Activated naive CD4-positive, alpha-beta T cell treated with anti-CD3 and anti-CD28 coated beads, Interleukin-2, amount 50 U/mL, for 72 hours (primary cell): ENCODE measurements at regions not wholly inside any gene's neighbourhood (a gene's known extent, or its start where the extent isn't known, plus 50 kb on each side); places are given as distances from the start of the nearest gene placed in this dataset.

Experiments
- ATAC-seq, 2 donors: fragments of 150-1000 bp; cut with Tn5 transposase; 2 replicates each; pipeline ENCODE4 v1.10.0; 2021; ENCODE audit warnings: mild to moderate bottlenecking in 2 of 2, moderate library complexity in 2 of 2
- DNase-seq, 2 donors: peaks; one replicate each; pipeline ENCODE4 v3.0.0; 2021 to 2022; ENCODE audit warnings: low spot score in 2 of 2
- H3K27ac Mint-ChIP-seq, 2 donors: one replicate each; pipeline ENCODE4 v1.8.0; 2022; ENCODE audit warnings: mild to moderate bottlenecking in 2 of 2, mixed read lengths in 2 of 2
- H3K36me3 Mint-ChIP-seq, 2 donors: one replicate each; pipeline ENCODE4 v1.8.0; 2022; ENCODE audit warnings: mixed read lengths in 2 of 2
- H3K9me3 Mint-ChIP-seq, 2 donors: one replicate each; pipeline ENCODE4 v1.8.0; 2022; ENCODE audit warnings: mixed read lengths in 2 of 2

DNA sequence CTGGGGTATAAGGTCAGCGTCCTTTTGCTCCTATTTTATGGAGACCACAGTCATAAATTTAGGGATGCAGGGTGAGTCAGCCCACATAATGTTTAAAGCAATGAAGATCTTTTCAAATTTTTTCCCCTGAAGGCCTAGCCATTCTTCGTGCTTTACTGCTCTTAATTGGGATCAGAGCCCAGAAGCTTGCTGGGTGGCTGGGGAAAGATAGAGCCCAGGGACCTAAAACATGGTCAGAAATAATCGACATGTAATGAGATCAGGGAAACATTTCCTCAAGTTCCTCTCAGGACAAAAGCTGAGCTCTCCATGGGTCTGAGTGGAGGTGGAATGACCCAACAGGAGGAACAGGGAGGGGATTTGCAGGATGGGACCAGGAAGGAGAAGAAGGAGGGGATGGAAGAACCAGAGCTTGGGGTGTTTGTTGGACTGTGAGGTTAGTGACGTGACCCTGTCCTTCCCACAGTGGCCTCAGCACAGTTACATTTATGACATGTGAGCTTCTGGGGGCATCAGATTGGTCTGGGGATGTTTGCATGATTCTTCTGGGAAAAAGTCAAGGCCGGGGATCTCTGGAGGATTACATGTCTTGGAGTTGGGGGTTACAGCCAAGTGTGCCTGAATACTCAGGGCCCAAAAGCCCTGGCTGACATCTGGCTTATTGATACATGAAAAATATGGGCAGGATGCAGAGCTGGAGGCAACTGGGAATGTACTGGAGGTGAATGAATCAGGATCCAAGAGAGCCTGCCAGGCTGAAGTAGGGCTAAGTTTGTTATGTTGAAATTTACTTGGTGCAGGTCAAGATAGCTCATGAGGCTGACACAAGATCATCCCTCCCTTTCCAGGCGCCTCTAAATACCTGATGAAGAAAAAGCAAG, 477.9 kb downstream of the RPS24 start:
- DNase-seq (no peak), ATAC-seq (no peak)
- Mint-ChIP-seq H3K36me3 (no peaks in the 10 kb centered on the region), H3K27ac (peak overlapping the region in 1 of 2 donors; percentile 52), H3K9me3 (no peaks in the 10 kb centered on the region)

DNA sequence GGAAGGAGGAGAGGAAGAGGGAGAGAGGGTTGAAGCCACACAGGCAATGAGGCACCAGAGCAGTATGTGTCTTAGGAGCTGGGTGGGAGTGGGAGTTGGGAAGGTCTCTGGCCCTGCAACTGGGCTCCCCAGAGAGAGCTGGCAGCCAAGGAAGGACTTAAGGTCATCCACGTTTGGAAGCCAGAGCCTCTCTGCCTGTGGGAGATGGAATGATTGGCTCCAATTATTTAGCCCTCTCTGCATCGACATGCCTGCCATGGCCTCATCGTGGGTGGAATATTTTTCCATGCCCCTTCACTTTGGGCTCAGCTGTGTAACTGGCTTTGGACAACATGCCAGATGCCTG, 478.5 kb downstream of the RPS24 start:
- H3K27ac Mint-ChIP-seq, result peak overlapping the region in 1 of 2 donors; percentile 85
- H3K36me3 Mint-ChIP-seq, result no peaks in the 10 kb centered on the region
- ATAC-seq (no peak), DNase-seq (no peak)
- H3K9me3 Mint-ChIP-seq, result no peaks in the 10 kb centered on the region

DNA sequence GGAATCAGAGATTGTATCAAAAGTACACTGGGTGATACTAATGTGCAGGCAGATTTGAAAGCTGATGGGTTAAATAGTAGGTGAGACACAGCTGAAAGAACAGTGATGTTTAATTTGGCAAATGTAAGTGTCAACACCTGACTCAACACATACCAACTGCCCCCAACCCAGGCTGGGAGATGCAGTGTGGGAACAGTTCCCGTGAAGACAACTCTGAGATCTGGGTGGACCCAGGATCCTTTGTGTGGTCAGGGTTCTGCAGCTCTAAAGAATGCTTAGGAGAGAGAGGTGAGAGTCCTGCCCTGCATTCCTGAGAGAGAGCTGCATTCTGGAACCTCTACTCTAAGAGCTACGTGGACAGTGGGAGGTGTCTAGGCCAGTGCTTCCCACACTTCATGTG, 479.7 kb downstream of the RPS24 start:
- ATAC-seq (no peak), DNase-seq (no peak)
- H3K27ac Mint-ChIP-seq, result peak overlapping the region in 1 of 2 donors; percentile 62
- H3K9me3 Mint-ChIP-seq, result no peaks in the 10 kb centered on the region
- no peaks in the 10 kb centered on the region for H3K36me3 Mint-ChIP-seq

DNA sequence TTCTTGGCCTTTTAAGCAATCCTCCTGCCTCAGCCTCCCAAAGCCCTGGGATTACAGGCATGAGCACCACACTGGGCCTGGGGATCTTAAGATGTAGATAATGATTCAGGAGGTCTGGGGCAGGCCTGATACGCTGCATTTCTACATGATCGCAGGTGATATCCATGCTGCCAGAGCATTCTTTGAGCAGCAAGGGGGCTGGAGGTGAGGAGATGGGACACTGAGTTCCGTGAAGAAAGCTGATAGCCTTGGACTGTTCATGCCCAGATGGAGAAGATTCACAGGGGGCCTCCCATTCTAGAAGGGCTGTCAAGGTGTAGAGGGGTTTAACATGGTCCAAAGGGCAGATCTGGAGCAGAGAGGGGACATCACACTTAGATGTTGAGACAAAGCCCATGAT, 480.3 kb downstream of the RPS24 start:
- no peak overlapping the region for H3K27ac Mint-ChIP-seq

DNA sequence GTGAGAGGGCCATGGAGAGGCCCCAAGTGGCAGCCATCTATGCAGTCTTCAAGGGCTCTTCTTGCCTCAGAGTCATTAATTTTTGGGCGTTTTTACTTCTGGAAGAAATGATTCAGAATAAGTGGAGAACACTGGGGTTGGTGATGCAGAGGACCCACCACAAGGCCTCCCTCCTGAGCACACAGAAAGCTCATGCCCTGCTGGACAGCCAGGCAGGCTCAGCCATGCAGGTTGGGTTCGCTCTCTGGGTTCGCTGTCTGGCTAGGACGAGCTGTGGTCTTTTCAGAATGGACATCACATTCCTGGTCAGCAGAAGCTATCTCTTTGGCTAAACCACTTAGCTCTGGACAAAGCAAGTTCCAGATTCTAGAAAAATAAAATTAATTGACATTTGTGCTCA, 480.8 kb downstream of the RPS24 start:
- ATAC-seq, result no peak

More for the DNA sequence above, 480.3 kb downstream of the RPS24 start:
- Mint-ChIP-seq H3K9me3 (no peaks in the 10 kb centered on the region), H3K36me3 (no peaks in the 10 kb centered on the region)
- DNase-seq (no peak), ATAC-seq (no peak)

DNA sequence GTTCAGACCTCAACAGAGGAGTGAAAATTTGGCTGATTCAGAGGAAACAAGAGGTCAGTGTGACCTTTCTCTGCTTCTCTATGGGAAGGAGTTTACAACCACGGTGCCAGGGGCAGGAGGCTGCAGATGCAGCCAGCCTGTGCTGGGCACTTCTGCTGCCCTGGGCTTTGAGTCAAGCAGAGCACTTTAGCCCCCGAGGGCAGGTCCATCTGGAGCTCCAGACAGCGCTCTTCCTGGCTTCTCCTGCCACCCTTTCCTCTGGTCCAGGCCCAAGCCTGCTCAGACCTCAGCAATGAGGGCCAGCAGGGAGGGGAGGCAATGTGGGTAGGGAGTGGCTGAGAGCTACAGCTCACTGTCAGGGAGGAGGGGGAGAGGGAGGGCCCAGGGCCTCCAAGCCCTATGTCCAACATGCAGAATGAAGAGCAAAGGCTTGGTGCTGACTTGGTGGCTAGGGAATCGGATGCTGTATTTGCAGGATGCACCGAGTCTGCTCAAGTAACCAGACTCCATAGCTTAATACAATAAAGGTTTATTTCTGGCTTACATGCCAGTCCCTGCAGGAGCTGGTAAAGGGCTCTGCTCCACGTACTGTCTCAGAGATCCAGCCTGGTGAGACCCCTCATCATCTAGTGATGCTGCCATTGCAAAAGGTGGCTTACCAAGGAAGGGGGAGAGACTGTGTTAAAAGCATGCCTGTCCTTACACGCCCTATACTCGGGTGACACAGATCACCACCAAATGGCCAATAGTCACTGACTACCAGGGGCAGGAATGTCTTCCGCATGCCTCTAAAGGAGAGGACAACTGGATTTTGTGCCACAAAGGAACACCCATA, 481.6 kb downstream of the RPS24 start:
- H3K27ac Mint-ChIP-seq, result no peak overlapping the region
- no peak for ATAC-seq
- DNase-seq, result no peak
- no peaks in the 10 kb centered on the region for H3K9me3 Mint-ChIP-seq
- H3K36me3 Mint-ChIP-seq, result no peaks in the 10 kb centered on the region

More for the DNA sequence above, 480.8 kb downstream of the RPS24 start:
- DNase-seq, result no peak
- Mint-ChIP-seq H3K27ac (no peak overlapping the region), H3K9me3 (no peaks in the 10 kb centered on the region), H3K36me3 (no peaks in the 10 kb centered on the region)

DNA sequence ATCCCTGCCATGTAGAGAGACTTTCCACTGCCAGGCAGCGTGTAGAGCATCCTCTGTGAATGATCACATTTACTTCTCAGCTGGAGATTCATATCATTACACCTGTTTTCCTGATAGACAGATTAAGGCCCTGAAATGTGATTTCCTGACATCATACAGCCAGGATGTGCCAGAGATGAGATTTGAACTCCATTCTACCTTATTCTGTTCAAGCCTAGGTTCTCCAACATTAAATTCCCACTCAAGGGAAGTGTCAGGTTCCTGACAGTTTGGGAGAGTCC, 482.1 kb downstream of the RPS24 start:
- DNase-seq, result no peak
- Mint-ChIP-seq H3K27ac (no peak overlapping the region), H3K9me3 (no peaks in the 10 kb centered on the region), H3K36me3 (no peaks in the 10 kb centered on the region)
- no peak for ATAC-seq

DNA sequence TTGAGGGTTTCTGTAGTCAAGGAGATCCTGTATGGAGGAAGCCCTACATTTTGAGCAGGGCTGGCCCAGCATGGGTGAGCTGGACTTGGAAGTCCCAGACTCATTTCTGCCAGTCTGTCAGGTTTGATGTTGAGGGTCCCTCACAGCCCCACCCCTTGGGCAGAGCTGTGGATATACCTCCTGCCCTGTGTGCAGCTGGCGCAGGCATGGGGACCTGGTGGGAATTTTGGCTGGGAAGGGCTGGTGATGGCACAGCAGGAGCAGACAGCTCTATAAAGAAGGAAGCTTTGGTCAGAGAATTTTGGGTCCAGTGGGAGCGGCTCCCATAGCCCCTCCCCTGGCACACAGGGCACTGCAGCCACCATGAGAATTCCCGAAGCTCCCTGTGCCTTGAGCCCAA, 482.6 kb downstream of the RPS24 start:
- no peak overlapping the region for H3K27ac Mint-ChIP-seq
- H3K36me3 Mint-ChIP-seq, result no peaks in the 10 kb centered on the region
- no peak for ATAC-seq
- no peak for DNase-seq
- no peaks in the 10 kb centered on the region for H3K9me3 Mint-ChIP-seq

DNA sequence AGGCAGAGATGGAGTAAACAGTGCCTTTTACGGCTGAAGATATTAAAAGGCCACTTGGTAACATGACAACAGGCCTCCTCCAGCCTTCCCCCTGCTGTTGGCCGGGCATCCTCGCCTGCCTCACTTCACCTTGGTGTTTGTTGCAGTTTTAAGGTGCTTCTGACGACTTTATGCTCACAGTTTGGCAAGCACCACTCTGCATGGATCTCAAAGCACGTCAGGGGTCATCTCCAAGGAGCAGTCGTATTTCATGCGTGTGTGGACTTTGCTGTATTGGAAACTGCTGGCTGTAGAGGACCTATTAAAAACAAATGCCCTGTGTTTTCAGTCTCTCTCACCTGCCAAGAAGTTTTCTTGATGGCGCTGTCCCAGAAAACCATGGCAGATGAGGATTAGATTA, 483.1 kb downstream of the RPS24 start:
- Mint-ChIP-seq H3K36me3 (no peaks in the 10 kb centered on the region), H3K27ac (no peak overlapping the region), H3K9me3 (no peaks in the 10 kb centered on the region)
- ATAC-seq, result no peak
- DNase-seq, result no peak

DNA sequence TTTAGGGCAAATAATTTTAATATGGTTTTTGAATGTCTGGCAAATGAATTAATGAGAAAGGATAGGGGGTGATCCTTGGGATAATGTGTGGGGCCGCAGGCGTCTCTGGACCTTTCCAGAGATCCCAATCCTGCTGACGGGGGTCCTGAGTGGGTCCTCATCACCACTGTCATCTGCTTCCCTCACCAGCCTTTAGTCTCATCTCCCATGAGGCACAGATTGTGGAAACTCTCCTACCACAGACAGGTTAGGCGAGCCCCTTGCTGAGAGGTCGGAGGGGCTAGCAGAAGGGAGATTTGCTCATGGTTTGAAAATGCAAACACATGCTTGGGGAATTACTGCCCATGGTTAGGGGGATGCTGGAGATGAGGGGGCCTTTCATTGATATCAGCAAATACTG, 484.6 kb downstream of the RPS24 start:
- no peak for DNase-seq
- Mint-ChIP-seq H3K36me3 (no peaks in the 10 kb centered on the region), H3K27ac (no peak overlapping the region), H3K9me3 (no peaks in the 10 kb centered on the region)
- no peak for ATAC-seq

DNA sequence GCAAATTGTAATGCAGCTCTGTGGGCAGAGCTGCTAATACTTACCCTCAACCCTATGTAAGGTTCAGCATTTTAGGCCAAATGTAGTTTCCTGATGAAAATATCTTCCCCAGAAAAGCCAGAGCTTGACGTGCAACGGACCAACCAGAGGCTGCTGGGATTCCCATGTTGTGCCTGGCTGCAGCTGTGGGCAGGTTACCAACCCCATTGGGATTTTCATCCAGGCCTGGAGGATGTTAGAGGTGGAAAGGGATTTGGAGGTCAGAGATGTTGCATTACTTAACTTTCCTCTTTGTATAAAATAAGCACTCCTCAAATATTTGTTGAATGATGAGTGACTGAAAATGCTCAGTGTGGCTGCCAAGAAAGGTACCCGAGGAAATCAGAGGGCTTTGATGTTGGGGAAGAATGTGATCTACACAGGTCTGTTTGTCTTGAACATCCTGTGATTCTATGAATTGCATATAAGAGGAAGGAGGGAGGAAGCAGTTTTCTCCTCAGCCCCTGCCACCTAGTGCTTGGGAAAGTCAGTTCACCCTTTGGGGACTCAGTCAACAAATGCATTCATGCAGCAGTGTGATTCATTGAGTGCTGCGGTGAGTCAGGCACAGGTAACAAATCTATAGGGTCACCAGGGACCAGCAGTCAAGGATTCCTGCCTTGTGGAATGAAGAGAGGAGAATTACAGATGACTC, 487.2 kb downstream of the RPS24 start:
- no peak for DNase-seq
- Mint-ChIP-seq H3K36me3 (no peaks in the 10 kb centered on the region), H3K27ac (peak overlapping the region in 1 of 2 donors; percentile 29), H3K9me3 (no peaks in the 10 kb centered on the region)
- peak; percentile 74 to 75 for ATAC-seq

DNA sequence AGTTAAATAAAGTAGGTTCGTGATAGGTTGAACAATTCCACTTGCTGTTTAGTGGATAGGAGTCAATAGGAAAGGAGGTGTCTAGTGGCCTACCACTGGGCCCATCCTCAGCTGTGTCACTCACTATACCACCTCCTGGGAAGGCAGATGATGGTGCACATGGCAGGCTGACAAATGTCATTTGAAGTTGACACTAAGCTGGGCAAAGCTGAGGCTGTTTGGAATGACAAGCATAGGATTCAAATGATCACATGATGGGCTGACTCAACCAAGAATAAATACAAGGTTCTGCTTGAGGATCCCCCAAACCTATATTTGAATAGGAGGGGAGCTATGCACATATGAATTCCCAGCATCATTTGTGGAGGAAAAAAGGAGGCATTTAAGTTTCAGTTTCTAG, 489.8 kb downstream of the RPS24 start:
- H3K27ac Mint-ChIP-seq, result peak overlapping the region in 1 of 2 donors; percentile 40
- no peaks in the 10 kb centered on the region for H3K36me3 Mint-ChIP-seq
- DNase-seq (no peak), ATAC-seq (no peak)
- H3K9me3 Mint-ChIP-seq, result no peaks in the 10 kb centered on the region

DNA sequence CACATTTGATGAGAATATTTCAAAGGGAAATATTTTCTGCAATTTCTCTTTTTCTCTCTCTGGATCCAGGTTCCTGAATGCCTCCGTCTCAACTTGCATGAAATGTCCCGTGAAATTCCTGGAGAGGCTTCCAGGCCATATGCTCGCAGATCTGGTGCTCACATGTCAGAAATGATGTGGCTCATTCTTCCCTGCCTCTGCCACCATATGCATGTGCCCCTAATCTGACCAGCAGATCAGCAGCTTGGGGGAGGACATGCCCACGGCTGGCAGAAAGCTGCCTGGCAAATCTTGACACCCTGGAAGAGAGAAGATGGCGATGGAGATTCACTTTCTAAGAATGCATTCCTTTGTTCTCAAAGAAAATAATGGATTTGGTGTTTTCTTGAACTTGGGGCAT, 490.7 kb downstream of the RPS24 start:
- ATAC-seq (no peak), DNase-seq (no peak)
- no peaks in the 10 kb centered on the region for H3K36me3 Mint-ChIP-seq
- H3K27ac Mint-ChIP-seq, result peak overlapping the region in 1 of 2 donors; percentile 41
- no peaks in the 10 kb centered on the region for H3K9me3 Mint-ChIP-seq

DNA sequence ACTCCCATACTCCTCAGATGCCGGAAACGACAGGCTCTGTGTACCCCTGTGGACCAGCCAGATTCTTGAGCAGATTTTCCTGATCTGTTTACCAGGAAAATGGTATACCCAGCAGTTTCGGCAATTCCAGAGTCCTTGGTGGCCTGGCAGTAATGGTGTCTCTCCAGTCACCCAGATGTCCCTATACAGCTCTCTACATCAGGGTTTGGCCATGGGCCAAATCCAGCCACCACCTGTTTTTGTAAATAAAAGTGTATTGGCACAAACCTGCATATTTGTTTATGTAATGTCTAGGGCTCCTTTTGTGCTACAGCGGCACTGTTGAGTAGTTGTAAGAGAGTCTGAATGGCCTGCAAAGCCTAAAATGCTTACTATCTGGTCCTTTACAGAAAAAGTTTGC, 491.3 kb downstream of the RPS24 start:
- no peak for ATAC-seq
- no peak overlapping the region for H3K27ac Mint-ChIP-seq
- no peaks in the 10 kb centered on the region for H3K9me3 Mint-ChIP-seq

DNA sequence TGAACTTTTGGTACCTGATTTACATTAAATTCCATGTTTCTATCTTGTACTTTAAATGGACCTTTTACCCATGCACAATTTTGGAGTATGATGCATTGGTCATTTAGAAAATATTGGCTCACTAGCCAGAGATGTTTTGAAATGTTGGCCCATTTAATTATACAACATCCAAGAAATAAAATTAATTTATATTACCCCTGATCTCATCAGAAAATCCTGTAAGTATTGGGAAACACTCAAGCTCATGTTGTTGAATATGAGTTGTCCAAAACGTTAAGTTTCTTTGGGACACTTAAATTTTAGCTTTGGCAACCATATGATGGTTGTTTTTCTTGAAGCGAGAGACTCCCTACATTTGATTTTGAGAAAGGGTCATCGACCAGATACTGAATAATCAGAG, 492.7 kb downstream of the RPS24 start:
- ATAC-seq, result no peak
- no peaks in the 10 kb centered on the region for H3K36me3 Mint-ChIP-seq

More for the DNA sequence above, 491.3 kb downstream of the RPS24 start:
- no peaks in the 10 kb centered on the region for H3K36me3 Mint-ChIP-seq
- no peak for DNase-seq

DNA sequence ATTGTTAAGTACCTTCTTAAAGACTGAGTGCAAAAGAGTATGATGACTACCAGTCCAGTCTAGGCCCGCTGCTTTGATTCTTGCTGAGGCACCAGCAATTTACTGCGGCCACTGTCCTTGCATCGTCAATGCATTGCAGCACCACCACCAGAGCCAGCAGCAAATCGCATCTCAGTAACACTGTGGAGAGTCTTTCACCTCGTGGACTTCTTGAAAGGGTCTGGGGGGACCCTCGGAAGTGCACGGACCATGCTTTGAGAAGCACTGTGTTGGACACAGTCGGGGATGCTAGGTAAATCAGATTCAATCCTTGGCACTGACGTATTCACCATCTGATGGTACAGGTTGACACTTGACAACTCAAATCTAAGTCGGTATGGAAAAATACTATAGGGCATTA, 493.6 kb downstream of the RPS24 start:
- no peak for ATAC-seq
- no peak for DNase-seq
- H3K27ac Mint-ChIP-seq, result no peak overlapping the region
- H3K9me3 Mint-ChIP-seq, result no peaks in the 10 kb centered on the region
- H3K36me3 Mint-ChIP-seq, result no peaks in the 10 kb centered on the region

More for the DNA sequence above, 492.7 kb downstream of the RPS24 start:
- H3K27ac Mint-ChIP-seq, result no peak overlapping the region
- no peak for DNase-seq
- no peaks in the 10 kb centered on the region for H3K9me3 Mint-ChIP-seq

DNA sequence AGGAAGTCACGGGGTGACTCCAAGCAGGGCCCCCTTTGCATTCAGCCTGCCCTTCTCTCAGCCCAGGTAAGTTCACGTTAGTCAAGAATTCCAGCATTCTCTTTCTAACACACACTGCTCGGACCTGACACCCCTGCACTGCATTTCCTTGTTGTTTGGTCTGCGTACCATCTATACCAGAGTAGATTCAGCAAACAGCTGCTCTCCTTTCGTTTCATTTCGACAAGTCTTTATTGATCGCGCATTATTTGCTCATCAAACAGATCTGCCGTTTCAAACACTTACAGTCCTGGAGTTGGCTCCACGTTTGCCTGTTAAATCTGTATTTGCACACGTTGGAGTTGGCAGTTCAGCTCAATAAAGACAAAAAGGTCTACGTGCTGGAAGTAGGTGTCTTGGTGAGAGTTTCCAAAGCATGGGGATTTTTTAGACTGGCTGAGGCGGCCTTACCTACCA, 495.1 kb downstream of the RPS24 start:
- DNase-seq, result no peak
- H3K27ac Mint-ChIP-seq, result no peak overlapping the region
- no peaks in the 10 kb centered on the region for H3K36me3 Mint-ChIP-seq
- no peak for ATAC-seq
- no peaks in the 10 kb centered on the region for H3K9me3 Mint-ChIP-seq
